Right atrium auricular region (tissue), 2 donors: ENCODE measurements at regions not wholly inside any gene's neighbourhood (a gene's known extent, or its start where the extent isn't known, plus 50 kb on each side); places are given as distances from the start of the nearest gene placed in this dataset.

Source experiments
- DNase-seq: peaks from one replicate; pipeline ENCODE4 v3.0.0-alpha.2; 2019; ENCODE audit warnings: low spot score
- H3K27ac ChIP-seq, 2 donors: fragments of 200-600 bp; sonication (generic); 1 replicate in 1 of 2; 2 replicates in 1 of 2; pipeline ENCODE4 v1.5.1; 2016 to 2019
- H3K27me3 ChIP-seq, 2 donors: fragments of 200-600 bp; sonication (generic); one replicate each; pipeline versions ENCODE4 v1.5.1 to v1.6.0; 2017 to 2019
- H3K36me3 ChIP-seq: fragments of 200-600 bp; sonication (generic); one replicate; pipeline ENCODE4 v1.5.1; 2016
- H3K4me1 ChIP-seq, 2 donors: fragments of 200-600 bp; sonication (generic); one replicate each; pipeline versions ENCODE4 v1.5.1 to v1.6.0; 2017 to 2019
- H3K4me3 ChIP-seq, 2 donors: fragments of 200-600 bp; sonication (generic); 1 replicate in 1 of 2; 2 replicates in 1 of 2; pipeline ENCODE4 v1.5.1; 2017 to 2019; ENCODE audit warnings: mild to moderate bottlenecking in 1 of 2, moderate library complexity in 1 of 2
- H3K9me3 ChIP-seq, 2 donors: fragments of 200-600 bp; sonication (generic); one replicate each; pipeline ENCODE4 v1.5.1; 2019
- CTCF ChIP-seq, 2 donors: fragments of 200-600 bp; sonication (generic); IDR thresholded peaks; one replicate each; pipeline ENCODE4 v1.5.1; 2019; ENCODE audit warnings: antibody characterized with exemption in 2 of 2

GRCh38 chrX:20951016-20951810, 423.0 kb upstream of the CNKSR2 start:
- Histone ChIP-seq H3K27ac (no peak overlapping the region), H3K4me3 (no peak overlapping the region), H3K27me3 (no peaks in the 10 kb centered on the region), H3K36me3 (no peaks in the 10 kb centered on the region), H3K4me1 (no peaks in the 10 kb centered on the region), H3K9me3 (no peaks in the 10 kb centered on the region)
- no peak for TF ChIP-seq CTCF (IDR thresholded peaks at IDR 0.05)
- DNase-seq: no peak

GRCh38 chrX:20947411-20947912, 426.8 kb upstream of the CNKSR2 start:
- H3K4me3 ChIP-seq: no peak overlapping the region
- TF ChIP-seq CTCF (IDR thresholded peaks at IDR 0.05): no peak
- no peak overlapping the region for H3K27ac ChIP-seq
- H3K27me3 ChIP-seq: no peaks in the 10 kb centered on the region
- no peaks in the 10 kb centered on the region for H3K9me3 ChIP-seq
- no peaks in the 10 kb centered on the region for H3K36me3 ChIP-seq
- no peaks in the 10 kb centered on the region for H3K4me1 ChIP-seq
- no peak for DNase-seq

- no peak for TF ChIP-seq CTCF (IDR thresholded peaks at IDR 0.05)
- H3K36me3 ChIP-seq: no peaks in the 10 kb centered on the region
- H3K4me3 ChIP-seq: no peak overlapping the region
- no peaks in the 10 kb centered on the region for H3K9me3 ChIP-seq
- H3K27ac ChIP-seq: no peak overlapping the region
- no peaks in the 10 kb centered on the region for H3K27me3 ChIP-seq
- H3K4me1 ChIP-seq: no peaks in the 10 kb centered on the region
- no peak for DNase-seq
Measured at GRCh38 chrX:20913760-20914159, 460.5 kb upstream of the CNKSR2 start.

GRCh38 chrX:20906571-20906970, 467.6 kb upstream of the CNKSR2 start:
- no peak for DNase-seq
- no peaks in the 10 kb centered on the region for H3K9me3 ChIP-seq
- no peak overlapping the region for H3K4me3 ChIP-seq
- no peak for TF ChIP-seq CTCF (IDR thresholded peaks at IDR 0.05)
- H3K4me1 ChIP-seq: no peaks in the 10 kb centered on the region
- H3K27ac ChIP-seq: no peak overlapping the region
- H3K36me3 ChIP-seq: no peaks in the 10 kb centered on the region
- H3K27me3 ChIP-seq: no peaks in the 10 kb centered on the region

GRCh38 chrX:20884565-20884964, 489.7 kb upstream of the CNKSR2 start:
- H3K4me3 ChIP-seq: no peak overlapping the region
- H3K4me1 ChIP-seq: no peaks in the 10 kb centered on the region
- peaks cover 0 to 19% of the 10 kb centered on the region in 2 donors for H3K9me3 ChIP-seq
- H3K27me3 ChIP-seq: no peaks in the 10 kb centered on the region
- no peaks in the 10 kb centered on the region for H3K36me3 ChIP-seq
- TF ChIP-seq CTCF (IDR thresholded peaks at IDR 0.05): no peak
- no peak overlapping the region for H3K27ac ChIP-seq
- DNase-seq: no peak

GRCh38 chrX:20863649-20864048, 510.6 kb upstream of the CNKSR2 start:
- TF ChIP-seq CTCF (IDR thresholded peaks at IDR 0.05): no peak
- peaks cover 11 to 23% of the 10 kb centered on the region in 2 donors for H3K9me3 ChIP-seq
- DNase-seq: no peak

More at GRCh38 chrX:20863649-20864048, 510.6 kb upstream of the CNKSR2 start:
- Histone ChIP-seq H3K27me3 (no peaks in the 10 kb centered on the region), H3K36me3 (no peaks in the 10 kb centered on the region), H3K27ac (no peak overlapping the region), H3K4me1 (no peaks in the 10 kb centered on the region), H3K4me3 (no peak overlapping the region)
